Naive thymus-derived CD4-positive, alpha-beta T cell (primary cell): ENCODE measurements at regions not wholly inside any gene's neighbourhood (a gene's known extent, or its start where the extent isn't known, plus 50 kb on each side); places are given as distances from the start of the nearest gene placed in this dataset.

Source experiments
- ATAC-seq: fragments of 150-1000 bp; cut with Tn5 transposase; 2 replicates; pipeline ENCODE4 v1.10.0; 2021; ENCODE audit warnings: mild to moderate bottlenecking, moderate library complexity
- CTCF ChIA-PET: fragments of 350-600 bp; sonication (Branson Sonifier 250); formaldehyde crosslinking; loops from one replicate; lab custom pipeline; 2021; ENCODE audit warnings: antibody characterized with exemption; lab: Charles Lee
- POLR2A ChIA-PET: fragments of 350-600 bp; sonication (Branson Sonifier 250); formaldehyde crosslinking; loops from one replicate; lab custom pipeline; 2021; ENCODE audit warnings: antibody characterized with exemption, inconsistent platforms; lab: Charles Lee
- DNase-seq, 9 donors: peaks; one replicate each; pipeline versions ENCODE4 v3.0.0 to v3.0.0-alpha.2; 2020 to 2022; ENCODE audit warnings: mixed read lengths in 1 of 9
- H3K27ac ChIP-seq: one replicate; pipeline ENCODE4 v1.7.0; 2013; ENCODE audit warnings: mild to moderate bottlenecking, low read depth, low read length, moderate library complexity
- H3K27me3 ChIP-seq, 2 donors: one replicate each; pipeline ENCODE4 v1.7.0; 2013; ENCODE audit warnings: low read length in 2 of 2, mild to moderate bottlenecking in 2 of 2, moderate library complexity in 2 of 2; ENCODE audit not compliant: control insufficient read depth in 2 of 2, insufficient read depth in 2 of 2
- H3K36me3 ChIP-seq, 3 experiments: 1 replicate in 2 of 3; 2 replicates in 1 of 3; pipeline ENCODE4 v1.7.0; 2013; ENCODE audit warnings: low read length in 3 of 3, mild to moderate bottlenecking in 3 of 3, moderate library complexity in 1 of 3; ENCODE audit not compliant: insufficient read depth in 3 of 3, control insufficient read depth in 2 of 3
- H3K4me1 ChIP-seq, 2 donors: one replicate each; pipeline ENCODE4 v1.7.0; 2013; ENCODE audit warnings: low read length in 2 of 2, mild to moderate bottlenecking in 2 of 2, moderate library complexity in 1 of 2; ENCODE audit not compliant: control insufficient read depth in 2 of 2, insufficient read depth in 2 of 2
- H3K4me3 ChIP-seq: 2 replicates; pipeline ENCODE4 v1.7.0; 2013; ENCODE audit warnings: mild to moderate bottlenecking, low read length
- H3K9me3 ChIP-seq, 3 experiments: 1 replicate in 2 of 3; 2 replicates in 1 of 3; pipeline ENCODE4 v1.7.0; 2013; ENCODE audit warnings: low read length in 3 of 3; ENCODE audit not compliant: control insufficient read depth in 2 of 3
- H3K27ac Mint-ChIP-seq, 9 donors: one replicate each; pipeline ENCODE4 v1.8.0; 2020 to 2022; ENCODE audit warnings: mixed read lengths in 9 of 9, mild to moderate bottlenecking in 8 of 9, moderate library complexity in 5 of 9, inconsistent platforms in 2 of 9
- H3K27me3 Mint-ChIP-seq, 5 donors: one replicate each; pipeline ENCODE4 v1.8.0; 2021 to 2022; ENCODE audit warnings: mixed read lengths in 5 of 5, mild to moderate bottlenecking in 1 of 5
- H3K36me3 Mint-ChIP-seq, 5 donors: one replicate each; pipeline ENCODE4 v1.8.0; 2020 to 2022; ENCODE audit warnings: mixed read lengths in 5 of 5, mild to moderate bottlenecking in 3 of 5, inconsistent platforms in 1 of 5
- H3K4me1 Mint-ChIP-seq, 7 donors: one replicate each; pipeline ENCODE4 v1.8.0; 2020 to 2022; ENCODE audit warnings: mixed read lengths in 7 of 7, mild to moderate bottlenecking in 3 of 7, inconsistent platforms in 1 of 7
- H3K4me3 Mint-ChIP-seq, 10 donors: one replicate each; pipeline ENCODE4 v1.8.0; 2020 to 2022; ENCODE audit warnings: mild to moderate bottlenecking in 10 of 10, mixed read lengths in 10 of 10, moderate library complexity in 6 of 10, inconsistent platforms in 2 of 10
- H3K9me3 Mint-ChIP-seq, 11 donors: one replicate each; pipeline ENCODE4 v1.8.0; 2020 to 2022; ENCODE audit warnings: mixed read lengths in 11 of 11, mild to moderate bottlenecking in 4 of 11, inconsistent platforms in 1 of 11, moderate library complexity in 1 of 11
- intact Hi-C, 2 donors: fragments of 100-400 bp; cut with micrococcal nuclease; formaldehyde crosslinking; loops; one replicate each; pipeline ENCODE4 v1.15.1; 2023

DNA sequence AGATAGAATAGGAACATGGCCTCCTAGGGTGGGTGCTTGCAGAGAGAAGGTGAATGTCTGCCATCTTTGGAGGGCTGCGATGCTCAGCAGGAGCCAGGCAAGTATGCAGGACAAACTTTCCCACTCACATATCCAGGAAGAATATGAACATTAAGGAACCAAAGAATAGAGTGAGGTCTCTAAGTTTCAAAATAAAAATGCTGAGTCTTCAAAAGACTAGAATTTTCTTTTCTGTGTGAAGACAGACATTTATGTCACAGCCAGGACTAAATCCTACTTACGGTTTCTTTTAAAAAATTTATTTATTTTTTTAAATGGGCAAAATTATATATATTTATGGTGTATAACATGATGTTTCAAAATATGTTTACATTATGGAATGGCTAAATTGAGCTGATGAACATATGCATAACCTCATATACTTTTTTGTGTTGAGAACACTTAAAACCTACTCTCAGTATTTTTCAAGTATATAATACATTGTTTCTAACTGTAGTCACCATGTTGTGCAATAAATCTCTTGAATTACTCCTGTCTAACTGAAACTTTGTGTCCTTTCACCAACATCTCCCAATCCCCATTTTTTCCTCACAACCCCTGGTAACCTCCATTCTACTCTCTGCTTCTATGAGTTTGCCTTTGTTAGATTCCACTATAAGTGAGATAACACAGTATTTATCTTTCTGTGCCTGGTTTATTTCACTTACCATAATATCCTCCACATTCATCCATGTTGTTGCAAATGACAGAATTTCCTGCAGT is 177.8 kb upstream of the HAND2 start:
- H3K9me3 Mint-ChIP-seq = peaks cover 0 to 4% (median 0%) of the 10 kb centered on the region in 11 donors
- H3K27me3 Mint-ChIP-seq = peaks cover 0 to 7% (median 0%) of the 10 kb centered on the region in 5 donors
- Histone ChIP-seq H3K36me3 (no peaks in the 10 kb centered on the region), H3K9me3 (no peaks in the 10 kb centered on the region), H3K4me1 (no peaks in the 10 kb centered on the region), H3K27ac (no peak overlapping the region), H3K4me3 (no peak overlapping the region), H3K27me3 (no peaks in the 10 kb centered on the region)
- ChIA-PET POLR2A (no interaction called here), CTCF (no interaction called here)
- intact Hi-C loops = no loop called here
- H3K36me3 Mint-ChIP-seq = no peaks in the 10 kb centered on the region
- ATAC-seq (no peak), DNase-seq (no peak)
- H3K4me3 Mint-ChIP-seq = no peak overlapping the region
- H3K4me1 Mint-ChIP-seq = no peaks in the 10 kb centered on the region
- H3K27ac Mint-ChIP-seq = no peak overlapping the region

DNA sequence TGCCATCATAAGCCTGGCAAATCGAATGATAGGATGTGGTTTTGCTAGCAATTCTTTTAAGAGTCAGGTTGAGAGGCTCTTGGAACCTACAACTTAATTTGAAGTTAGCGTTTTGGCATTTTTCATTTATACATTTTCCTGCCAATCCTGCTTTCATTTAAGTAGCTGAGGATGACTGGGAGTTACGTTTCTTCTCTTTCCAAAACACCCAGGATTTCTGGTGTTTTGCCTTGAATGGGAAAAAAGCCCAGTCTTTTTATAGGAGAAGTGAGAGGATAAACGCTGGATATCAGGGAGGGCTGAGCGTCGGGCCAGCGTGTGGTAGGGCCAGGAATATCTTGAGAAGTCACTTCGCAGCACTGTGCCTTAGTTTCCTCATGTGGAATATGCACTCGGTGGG is 174.2 kb upstream of the HAND2 start:
- POLR2A ChIA-PET = no interaction called here
- Mint-ChIP-seq H3K4me1 (no peaks in the 10 kb centered on the region), H3K4me3 (no peak overlapping the region), H3K27me3 (peaks cover 0 to 4% (median 0%) of the 10 kb centered on the region in 5 donors), H3K36me3 (no peaks in the 10 kb centered on the region), H3K27ac (no peak overlapping the region), H3K9me3 (peaks cover 0 to 2% (median 0%) of the 10 kb centered on the region in 11 donors)
- H3K4me3 ChIP-seq = no peak overlapping the region
- ATAC-seq = no peak
- no peak for DNase-seq
- CTCF ChIA-PET = no interaction called here
- H3K27me3 ChIP-seq = no peaks in the 10 kb centered on the region
- H3K36me3 ChIP-seq = no peaks in the 10 kb centered on the region
- H3K4me1 ChIP-seq = no peaks in the 10 kb centered on the region
- intact Hi-C loops = no loop called here
- H3K9me3 ChIP-seq = no peaks in the 10 kb centered on the region
- H3K27ac ChIP-seq = no peak overlapping the region

DNA sequence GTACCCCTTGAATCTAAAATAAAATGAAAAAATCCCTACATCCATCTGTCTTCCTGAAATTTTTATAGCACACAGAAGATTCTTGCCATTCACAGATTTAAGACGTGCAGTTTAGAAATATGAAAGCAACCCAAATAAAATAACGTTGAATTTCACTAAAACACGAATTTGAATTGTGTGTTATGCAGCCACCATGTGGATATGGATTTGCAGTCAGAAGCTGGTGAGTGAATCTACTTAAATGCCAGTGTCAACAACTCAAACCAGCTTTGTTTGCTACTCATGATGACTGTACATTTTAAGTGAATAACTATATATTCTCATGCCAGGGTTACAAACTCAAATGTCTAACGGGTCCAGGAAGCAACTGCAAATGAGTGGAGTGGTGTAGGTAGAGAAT is 173.0 kb upstream of the HAND2 start:
- DNase-seq = no peak
- Histone ChIP-seq H3K4me1 (no peaks in the 10 kb centered on the region), H3K4me3 (no peak overlapping the region), H3K9me3 (no peaks in the 10 kb centered on the region), H3K27ac (no peak overlapping the region), H3K27me3 (no peaks in the 10 kb centered on the region), H3K36me3 (no peaks in the 10 kb centered on the region)
- peaks cover 0 to 4% (median 0%) of the 10 kb centered on the region in 5 donors for H3K27me3 Mint-ChIP-seq
- intact Hi-C loops = no loop called here
- POLR2A ChIA-PET = no interaction called here
- H3K36me3 Mint-ChIP-seq = no peaks in the 10 kb centered on the region
- H3K9me3 Mint-ChIP-seq = peaks cover 0 to 2% (median 0%) of the 10 kb centered on the region in 11 donors
- no peak overlapping the region for H3K27ac Mint-ChIP-seq
- ATAC-seq = no peak
- H3K4me1 Mint-ChIP-seq = no peaks in the 10 kb centered on the region
- H3K4me3 Mint-ChIP-seq = no peak overlapping the region
- CTCF ChIA-PET = no interaction called here

GRCh38 chr4:173700650-173701049 is 170.6 kb upstream of the HAND2 start:
- no peaks in the 10 kb centered on the region for H3K27me3 ChIP-seq
- H3K36me3 ChIP-seq = no peaks in the 10 kb centered on the region
- Mint-ChIP-seq H3K27ac (no peak overlapping the region), H3K9me3 (peaks cover 0 to 4% (median 0%) of the 10 kb centered on the region in 11 donors), H3K27me3 (peaks cover 0 to 4% (median 0%) of the 10 kb centered on the region in 5 donors), H3K4me1 (no peaks in the 10 kb centered on the region), H3K4me3 (no peak overlapping the region), H3K36me3 (no peaks in the 10 kb centered on the region)
- intact Hi-C loops = no loop called here
- DNase-seq (no peak), ATAC-seq (no peak)
- no peak overlapping the region for H3K4me3 ChIP-seq
- H3K27ac ChIP-seq = no peak overlapping the region
- CTCF ChIA-PET = no interaction called here
- H3K4me1 ChIP-seq = no peaks in the 10 kb centered on the region
- POLR2A ChIA-PET = no interaction called here
- no peaks in the 10 kb centered on the region for H3K9me3 ChIP-seq

DNA sequence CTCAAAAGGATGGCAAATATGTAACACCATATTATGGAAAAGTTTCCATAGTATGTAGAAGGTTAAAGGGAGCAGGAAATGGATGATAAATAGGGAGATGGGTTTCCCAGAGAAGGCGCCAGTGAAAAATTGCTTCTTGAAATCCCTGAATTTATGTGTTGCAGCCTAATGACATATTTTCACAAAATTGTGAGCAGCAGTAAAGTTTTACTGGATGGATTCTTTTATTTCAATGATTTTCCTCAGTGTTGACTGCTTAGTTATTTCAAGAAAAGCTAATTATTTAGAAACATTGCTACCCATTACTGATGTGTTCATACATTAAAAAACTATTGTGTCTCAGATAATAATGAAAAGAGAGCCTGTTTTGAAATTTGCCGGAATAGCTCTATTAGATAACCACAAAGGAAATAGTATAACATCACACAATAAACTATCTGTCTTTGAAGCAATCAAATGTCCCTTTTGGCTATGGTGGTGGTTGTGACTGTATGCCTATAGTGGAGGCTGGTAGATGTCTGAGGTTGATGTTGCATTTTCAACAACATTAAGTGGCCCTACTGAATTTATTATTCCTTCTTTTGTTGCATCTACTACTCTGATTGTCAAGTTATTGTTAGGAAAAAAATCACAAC is 169.9 kb upstream of the HAND2 start:
- H3K36me3 ChIP-seq = no peaks in the 10 kb centered on the region
- CTCF ChIA-PET = no interaction called here
- H3K27ac ChIP-seq = no peak overlapping the region
- H3K27me3 ChIP-seq = no peaks in the 10 kb centered on the region
- no peak overlapping the region for H3K4me3 ChIP-seq
- no peaks in the 10 kb centered on the region for H3K36me3 Mint-ChIP-seq
- no peaks in the 10 kb centered on the region for H3K4me1 Mint-ChIP-seq
- intact Hi-C loops = no loop called here
- no peak overlapping the region for H3K4me3 Mint-ChIP-seq
- ATAC-seq (no peak), DNase-seq (no peak)
- no peaks in the 10 kb centered on the region for H3K9me3 ChIP-seq
- POLR2A ChIA-PET = no interaction called here
- H3K4me1 ChIP-seq = no peaks in the 10 kb centered on the region
- peaks cover 0 to 1% (median 0%) of the 10 kb centered on the region in 5 donors for H3K27me3 Mint-ChIP-seq
- H3K27ac Mint-ChIP-seq = no peak overlapping the region
- peaks cover 0 to 4% (median 0%) of the 10 kb centered on the region in 11 donors for H3K9me3 Mint-ChIP-seq

DNA sequence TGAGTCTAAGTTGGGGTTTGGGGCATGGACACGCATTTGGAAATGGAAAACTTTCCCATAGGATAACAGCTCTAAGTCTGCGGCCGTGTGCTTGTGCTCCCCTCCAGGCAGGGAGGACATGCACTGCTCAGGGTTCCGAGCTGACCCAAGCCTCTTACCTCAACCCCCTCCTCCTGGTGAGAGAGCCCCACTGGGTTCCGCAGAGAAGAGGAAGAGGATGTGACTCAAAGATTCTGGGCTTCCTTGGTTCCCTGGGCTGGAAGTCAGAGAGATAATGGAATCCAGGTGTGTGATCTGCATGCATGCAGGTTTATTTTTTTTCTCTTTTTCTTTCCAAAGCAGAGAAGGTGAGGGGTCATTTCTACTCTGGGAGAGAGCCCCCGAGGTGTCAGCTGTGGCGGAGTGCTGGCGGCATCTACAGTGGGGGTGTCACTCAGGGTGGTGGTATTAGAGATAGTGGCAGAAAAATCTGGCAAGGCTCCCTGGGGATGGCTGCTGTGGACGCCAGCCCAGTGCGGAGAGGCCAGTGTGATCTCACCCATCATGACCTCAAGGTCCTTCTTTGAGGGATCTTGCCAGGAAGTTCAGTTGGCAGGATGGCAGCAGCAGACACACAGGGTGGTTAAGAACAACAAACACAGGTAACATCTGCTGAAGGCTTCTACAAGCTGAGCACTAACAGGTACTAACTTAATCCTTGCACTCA is 168.7 kb upstream of the HAND2 start:
- intact Hi-C loops = no loop called here
- H3K9me3 ChIP-seq = no peaks in the 10 kb centered on the region
- POLR2A ChIA-PET = no interaction called here
- no peak for ATAC-seq
- Mint-ChIP-seq H3K27me3 (no peaks in the 10 kb centered on the region), H3K9me3 (peaks cover 0 to 4% (median 0%) of the 10 kb centered on the region in 11 donors), H3K4me1 (no peaks in the 10 kb centered on the region), H3K4me3 (no peak overlapping the region), H3K27ac (no peak overlapping the region), H3K36me3 (no peaks in the 10 kb centered on the region)
- no peak overlapping the region for H3K4me3 ChIP-seq
- H3K27ac ChIP-seq = no peak overlapping the region
- no peak for DNase-seq
- no peaks in the 10 kb centered on the region for H3K36me3 ChIP-seq
- no peaks in the 10 kb centered on the region for H3K27me3 ChIP-seq
- no peaks in the 10 kb centered on the region for H3K4me1 ChIP-seq
- CTCF ChIA-PET = no interaction called here
